OCI-LY3 (cell line): ENCODE measurements at regions not wholly inside any gene's neighbourhood (a gene's known extent, or its start where the extent isn't known, plus 50 kb on each side); places are given as distances from the start of the nearest gene placed in this dataset.

Experiments
- H2AFZ ChIP-seq: fragments of 200-600, 300-600 bp; shearing (Covaris generic); 2 replicates; pipeline ENCODE4 v1.6.0; 2014; ENCODE audit warnings: antibody characterized with exemption, low read depth, low read length
- H3K27ac ChIP-seq: fragments of 200-600, 300-600 bp; sonication (generic); 2 replicates; pipeline ENCODE4 v1.5.1; 2014; ENCODE audit warnings: mild to moderate bottlenecking, low read length, moderate library complexity, mixed read lengths
- H3K27me3 ChIP-seq: fragments of 200-600, 300-600 bp; sonication (generic); 2 replicates; pipeline ENCODE4 v1.6.1; 2014; ENCODE audit warnings: low read depth, low read length, mixed read lengths
- H3K36me3 ChIP-seq: fragments of 200-600, 300-600 bp; sonication (generic); replicated peaks from 2 replicates; pipeline ENCODE3; 2014; ENCODE audit warnings: low read depth, low read length, mixed read lengths
- H3K4me1 ChIP-seq: fragments of 300-600, 200-600 bp; sonication (generic); 2 replicates; pipeline ENCODE4 v1.6.1; 2014; ENCODE audit warnings: low read length, mixed read lengths
- H3K4me2 ChIP-seq: fragments of 200-600, 300-600 bp; sonication (generic); 2 replicates; pipeline ENCODE4 v1.6.1; 2014; ENCODE audit warnings: low read length, mixed read lengths
- H3K4me3 ChIP-seq: fragments of 300-600, 200-600 bp; sonication (generic); 2 replicates; pipeline ENCODE4 v1.5.1; 2014; ENCODE audit warnings: antibody characterized with exemption, mild to moderate bottlenecking, low read length, moderate library complexity
- H3K79me2 ChIP-seq: fragments of 300-600, 200-600 bp; shearing (Covaris generic); 2 replicates; pipeline ENCODE4 v1.6.1; 2014; ENCODE audit warnings: mild to moderate bottlenecking, low read length, mixed read lengths
- H3K9ac ChIP-seq: fragments of 300-600, 200-600 bp; shearing (Covaris generic); 2 replicates; pipeline ENCODE4 v1.6.0; 2014; ENCODE audit warnings: mild to moderate bottlenecking, low read length, moderate library complexity
- H3K9me3 ChIP-seq: fragments of 200-600, 300-600 bp; shearing (Covaris generic); 2 replicates; pipeline ENCODE4 v1.6.1; 2014; ENCODE audit warnings: low read length, mixed read lengths; ENCODE audit not compliant: insufficient read depth
- H4K20me1 ChIP-seq: fragments of 200-600, 300-600 bp; sonication (generic); 2 replicates; pipeline ENCODE4 v1.6.1; 2016; ENCODE audit warnings: low read length, mixed read lengths; ENCODE audit not compliant: insufficient read depth
- EZH2phosphoT487 ChIP-seq: fragments of 200-600 bp; shearing (Covaris generic); IDR thresholded peaks from 2 replicates; pipeline ENCODE4 v1.6.1; 2018; ENCODE audit warnings: antibody characterized with exemption, mixed run types, low read depth
- TF ChIP-seq, protein P1 (sequence below): fragments of 200-600, 300-600 bp; sonication (generic); IDR thresholded peaks from 2 replicates; pipeline ENCODE4 v1.5.1; 2014; ENCODE audit warnings: antibody characterized with exemption, low read length, low read depth

- no peak overlapping the region for H3K4me3 ChIP-seq
- no peak overlapping the region for H2AFZ ChIP-seq
- no peak overlapping the region for H3K27ac ChIP-seq
- no peaks in the 10 kb centered on the region for H3K36me3 ChIP-seq
- H3K4me2 ChIP-seq, result no peak overlapping the region
- no peaks in the 10 kb centered on the region for H3K79me2 ChIP-seq
- no peaks in the 10 kb centered on the region for H4K20me1 ChIP-seq
- no peak overlapping the region for H3K9ac ChIP-seq
- TF ChIP-seq, protein P1, sequence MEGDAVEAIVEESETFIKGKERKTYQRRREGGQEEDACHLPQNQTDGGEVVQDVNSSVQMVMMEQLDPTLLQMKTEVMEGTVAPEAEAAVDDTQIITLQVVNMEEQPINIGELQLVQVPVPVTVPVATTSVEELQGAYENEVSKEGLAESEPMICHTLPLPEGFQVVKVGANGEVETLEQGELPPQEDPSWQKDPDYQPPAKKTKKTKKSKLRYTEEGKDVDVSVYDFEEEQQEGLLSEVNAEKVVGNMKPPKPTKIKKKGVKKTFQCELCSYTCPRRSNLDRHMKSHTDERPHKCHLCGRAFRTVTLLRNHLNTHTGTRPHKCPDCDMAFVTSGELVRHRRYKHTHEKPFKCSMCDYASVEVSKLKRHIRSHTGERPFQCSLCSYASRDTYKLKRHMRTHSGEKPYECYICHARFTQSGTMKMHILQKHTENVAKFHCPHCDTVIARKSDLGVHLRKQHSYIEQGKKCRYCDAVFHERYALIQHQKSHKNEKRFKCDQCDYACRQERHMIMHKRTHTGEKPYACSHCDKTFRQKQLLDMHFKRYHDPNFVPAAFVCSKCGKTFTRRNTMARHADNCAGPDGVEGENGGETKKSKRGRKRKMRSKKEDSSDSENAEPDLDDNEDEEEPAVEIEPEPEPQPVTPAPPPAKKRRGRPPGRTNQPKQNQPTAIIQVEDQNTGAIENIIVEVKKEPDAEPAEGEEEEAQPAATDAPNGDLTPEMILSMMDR, result no peak
- no peak for TF ChIP-seq EZH2phosphoT487
- H3K27me3 ChIP-seq, result no peaks in the 10 kb centered on the region
- no peaks in the 10 kb centered on the region for H3K9me3 ChIP-seq
- no peaks in the 10 kb centered on the region for H3K4me1 ChIP-seq
Measured at GRCh38 chr18:30763902-30764350, 278.6 kb downstream of the DSC3 start.

DNA sequence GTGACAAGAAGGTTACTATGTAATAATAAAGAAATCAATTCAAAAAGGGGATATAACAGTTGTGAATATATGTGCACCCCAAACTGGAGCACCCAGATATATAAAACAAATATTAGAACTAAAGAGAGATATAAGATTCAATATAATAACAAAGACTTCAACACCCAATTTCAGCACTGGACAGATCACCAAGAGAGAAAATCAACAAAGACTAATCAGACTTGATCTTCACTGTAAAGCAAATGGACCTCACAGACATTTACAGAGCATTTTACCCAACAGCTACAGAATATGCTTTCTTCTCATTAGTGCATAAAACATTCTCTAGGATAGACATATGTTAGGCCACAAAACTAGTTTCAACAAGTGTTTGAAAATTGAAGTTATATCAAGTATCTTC lies 287.7 kb downstream of the DSC3 start:
- TF ChIP-seq EZH2phosphoT487, result no peak
- TF ChIP-seq, protein P1, result no peak
- Histone ChIP-seq H3K4me1 (no peaks in the 10 kb centered on the region), H3K4me3 (no peak overlapping the region), H3K9me3 (no peaks in the 10 kb centered on the region), H4K20me1 (no peaks in the 10 kb centered on the region), H3K36me3 (no peaks in the 10 kb centered on the region), H3K27me3 (no peaks in the 10 kb centered on the region), H3K9ac (no peak overlapping the region), H3K4me2 (no peak overlapping the region), H3K79me2 (no peaks in the 10 kb centered on the region), H2AFZ (no peak overlapping the region), H3K27ac (no peak overlapping the region)

- TF ChIP-seq EZH2phosphoT487, result no peak
- TF ChIP-seq, protein P1, result no peak
- Histone ChIP-seq H3K27me3 (no peaks in the 10 kb centered on the region), H3K27ac (no peak overlapping the region), H3K4me2 (no peak overlapping the region), H4K20me1 (no peaks in the 10 kb centered on the region), H3K4me1 (peaks cover 18% of the 10 kb centered on the region), H3K79me2 (no peaks in the 10 kb centered on the region), H3K9me3 (no peaks in the 10 kb centered on the region), H3K9ac (no peak overlapping the region), H3K4me3 (no peak overlapping the region), H2AFZ (no peak overlapping the region), H3K36me3 (no peaks in the 10 kb centered on the region)
Measured at GRCh38 chr18:30748541-30748940, 294.0 kb downstream of the DSC3 start.

- H3K4me1 ChIP-seq, result peaks cover 26% of the 10 kb centered on the region
- H3K27ac ChIP-seq, result no peak overlapping the region
- H2AFZ ChIP-seq, result no peak overlapping the region
- TF ChIP-seq, protein P1, result no peak
- TF ChIP-seq EZH2phosphoT487, result no peak
- no peak overlapping the region for H3K4me2 ChIP-seq
- no peak overlapping the region for H3K4me3 ChIP-seq
- no peaks in the 10 kb centered on the region for H4K20me1 ChIP-seq
- no peaks in the 10 kb centered on the region for H3K36me3 ChIP-seq
- no peaks in the 10 kb centered on the region for H3K79me2 ChIP-seq
- H3K27me3 ChIP-seq, result no peaks in the 10 kb centered on the region
- no peaks in the 10 kb centered on the region for H3K9me3 ChIP-seq
- H3K9ac ChIP-seq, result no peak overlapping the region
Measured at GRCh38 chr18:30746224-30746623, 296.3 kb downstream of the DSC3 start.
